Skeletal muscle cell (primary cell): ENCODE measurements at regions not wholly inside any gene's neighbourhood (a gene's known extent, or its start where the extent isn't known, plus 50 kb on each side); places are given as distances from the start of the nearest gene placed in this dataset.

ENCODE experiments used
- DNase-seq: peaks from one replicate; pipeline ENCODE4 v3.0.0-alpha.2; 2010; ENCODE audit warnings: low read depth
- H3K4me3 ChIP-seq: 2 replicates; pipeline ENCODE4 v1.5.1; 2011; ENCODE audit warnings: low read depth, mild to moderate bottlenecking, control low read depth, low read length, moderate library complexity

DNA sequence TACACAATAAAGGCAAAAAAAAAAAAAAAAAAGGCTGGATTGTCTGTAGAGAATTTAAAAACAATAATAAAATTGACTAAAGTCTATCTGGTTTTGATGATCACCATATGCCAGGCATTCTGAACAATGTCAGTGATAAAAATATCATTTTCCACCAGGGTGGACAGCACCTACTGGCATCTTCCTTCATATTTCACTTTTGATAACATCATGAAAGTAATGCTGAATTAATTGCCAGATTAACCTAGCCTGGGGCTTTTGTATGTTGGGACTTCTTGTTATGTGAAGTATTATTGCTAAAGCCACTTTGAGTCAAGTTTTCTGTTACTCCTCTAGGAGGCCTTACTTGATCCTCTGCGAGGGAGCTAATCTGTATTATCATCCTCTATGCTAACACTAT is 73.8 kb upstream of the FAM98A start:
- no peak overlapping the region for H3K4me3 ChIP-seq
- no peak for DNase-seq

DNA sequence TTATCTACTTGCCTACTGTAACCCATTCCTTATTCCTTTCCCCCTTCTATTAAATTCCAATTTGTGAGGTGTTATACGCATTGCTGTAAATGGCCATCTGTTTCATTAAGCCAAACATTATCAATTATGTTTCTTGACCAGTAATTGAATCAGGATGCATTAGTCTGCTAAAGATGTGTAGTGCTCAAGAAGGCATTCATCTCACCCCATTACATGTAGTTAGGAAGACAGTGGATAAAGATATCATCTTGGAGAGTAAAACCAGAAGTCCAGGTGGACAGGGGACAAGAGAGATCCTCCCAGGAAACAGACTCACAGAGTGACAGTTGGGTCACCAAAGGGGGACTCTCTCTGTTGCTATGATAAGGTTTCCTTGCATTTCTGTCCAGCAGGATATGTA is 73.3 kb upstream of the FAM98A start:
- no peak for DNase-seq
- H3K4me3 ChIP-seq = no peak overlapping the region

DNA sequence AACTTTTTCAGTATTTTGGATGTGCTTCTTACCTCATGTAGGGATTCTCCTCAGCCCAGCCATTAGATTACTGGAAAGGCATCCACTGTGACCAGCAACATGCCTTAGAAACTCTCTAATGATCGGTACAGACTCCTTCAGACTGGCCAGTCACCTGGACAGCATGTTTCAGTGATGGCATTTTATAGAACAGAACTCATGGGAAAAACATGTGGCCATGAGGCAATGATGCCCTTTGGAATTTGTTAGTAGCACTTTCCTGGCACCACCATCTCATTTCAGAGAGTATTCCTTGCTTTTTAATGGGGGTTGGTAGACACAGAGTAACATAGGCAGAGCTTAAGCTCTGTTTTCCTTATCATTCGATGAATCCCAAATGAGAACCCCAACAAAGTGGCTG is 72.1 kb upstream of the FAM98A start:
- no peak overlapping the region for H3K4me3 ChIP-seq
- no peak for DNase-seq

DNA sequence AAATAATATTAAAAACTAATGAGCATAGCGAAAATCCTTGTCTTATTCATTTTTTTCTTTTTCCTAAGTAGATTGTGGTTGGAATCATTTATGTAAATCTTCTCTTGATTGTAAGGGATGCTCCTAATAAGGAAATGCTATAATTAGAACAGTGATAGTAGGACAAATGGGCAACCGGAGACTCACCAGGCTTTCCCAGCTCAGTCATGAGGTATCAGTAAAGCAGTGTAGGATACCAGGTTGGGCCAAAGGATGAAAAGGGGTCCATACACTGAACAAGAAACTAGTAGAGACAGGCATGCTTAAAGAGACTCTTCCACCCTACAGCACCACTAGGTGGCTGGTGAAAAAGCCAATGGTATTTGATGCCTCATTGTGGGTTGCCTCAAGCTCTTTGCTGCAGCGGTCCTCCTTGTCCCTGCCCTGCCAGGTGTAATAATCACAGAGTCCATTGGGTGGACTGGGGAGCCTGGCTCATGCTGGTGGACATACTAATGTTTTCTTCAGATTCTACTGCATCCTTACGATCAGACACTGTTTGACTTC is 71.4 kb upstream of the FAM98A start:
- H3K4me3 ChIP-seq = no peak overlapping the region
- no peak for DNase-seq

DNA sequence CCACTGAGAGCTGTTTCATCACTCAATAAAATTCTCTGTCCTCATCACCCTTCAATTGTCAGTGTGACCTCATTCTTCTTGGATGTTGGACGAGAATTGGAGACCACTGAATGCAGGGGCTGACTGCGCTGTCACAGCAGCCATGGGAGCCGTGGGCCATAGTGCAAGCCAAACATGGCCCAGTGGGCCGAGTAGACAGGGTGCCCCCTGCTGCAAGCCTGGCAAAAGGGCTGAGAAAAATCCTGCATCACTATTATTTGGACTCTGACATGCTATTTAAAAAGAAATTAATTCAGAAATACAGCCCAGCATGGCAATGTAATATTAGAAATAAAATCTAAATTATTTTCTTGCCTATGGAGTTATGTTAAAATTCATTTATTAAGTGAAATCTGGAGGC is 67.8 kb upstream of the FAM98A start:
- no peak overlapping the region for H3K4me3 ChIP-seq
- DNase-seq = no peak

DNA sequence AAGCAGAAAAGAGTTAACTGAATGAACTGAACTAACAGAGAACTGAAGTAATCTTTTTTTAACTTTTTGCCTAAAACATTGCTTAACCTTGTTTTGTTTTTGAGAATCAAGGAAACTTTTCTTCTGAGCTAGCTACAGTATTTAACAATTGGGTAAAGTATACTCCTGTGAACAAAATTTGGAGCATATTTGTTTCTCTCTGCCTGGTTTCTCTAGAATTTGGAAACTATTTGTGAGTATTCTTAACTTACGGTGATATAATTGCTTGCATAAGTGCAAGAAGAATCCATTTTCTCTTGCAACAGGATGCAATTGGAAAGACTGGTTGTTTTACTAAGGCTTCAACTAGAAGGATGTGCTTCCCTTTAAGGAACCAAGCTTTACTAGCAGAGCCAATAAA is 65.9 kb upstream of the FAM98A start:
- no peak overlapping the region for H3K4me3 ChIP-seq
- DNase-seq = no peak

DNA sequence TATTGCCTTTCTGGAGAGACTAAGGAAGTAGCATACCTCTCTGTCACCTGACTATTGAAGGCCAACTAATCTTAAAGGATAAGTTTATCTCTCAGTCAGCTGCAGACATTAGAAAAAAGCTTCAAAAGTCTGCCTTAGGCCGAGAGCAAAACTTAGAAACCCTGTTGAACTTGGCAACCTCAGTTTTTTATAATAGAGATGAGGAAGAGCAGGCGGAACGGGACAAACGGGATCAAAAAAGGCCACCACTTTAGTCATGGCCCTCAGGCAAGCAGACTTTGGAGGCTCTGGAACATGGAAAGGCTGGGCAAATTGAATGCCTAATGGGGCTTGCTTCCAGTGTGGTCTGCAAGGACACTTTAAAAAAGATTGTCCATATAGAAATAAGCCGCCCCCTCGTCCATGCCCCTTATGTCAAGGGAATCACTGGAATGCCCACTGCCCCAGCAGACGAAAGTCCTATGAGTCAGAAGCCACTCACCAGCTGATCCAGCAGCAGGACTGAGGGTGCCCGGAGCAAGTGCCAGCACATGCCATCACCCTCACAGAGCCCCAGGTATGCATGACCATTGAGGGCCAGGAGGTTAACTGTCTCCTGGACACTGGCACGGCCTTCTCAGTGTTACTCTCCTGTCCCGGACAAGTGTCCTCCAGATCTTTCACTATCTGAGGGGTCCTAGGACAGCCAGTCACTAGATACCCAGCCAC is 61.5 kb upstream of the FAM98A start:
- no peak for DNase-seq
- H3K4me3 ChIP-seq = no peak overlapping the region

DNA sequence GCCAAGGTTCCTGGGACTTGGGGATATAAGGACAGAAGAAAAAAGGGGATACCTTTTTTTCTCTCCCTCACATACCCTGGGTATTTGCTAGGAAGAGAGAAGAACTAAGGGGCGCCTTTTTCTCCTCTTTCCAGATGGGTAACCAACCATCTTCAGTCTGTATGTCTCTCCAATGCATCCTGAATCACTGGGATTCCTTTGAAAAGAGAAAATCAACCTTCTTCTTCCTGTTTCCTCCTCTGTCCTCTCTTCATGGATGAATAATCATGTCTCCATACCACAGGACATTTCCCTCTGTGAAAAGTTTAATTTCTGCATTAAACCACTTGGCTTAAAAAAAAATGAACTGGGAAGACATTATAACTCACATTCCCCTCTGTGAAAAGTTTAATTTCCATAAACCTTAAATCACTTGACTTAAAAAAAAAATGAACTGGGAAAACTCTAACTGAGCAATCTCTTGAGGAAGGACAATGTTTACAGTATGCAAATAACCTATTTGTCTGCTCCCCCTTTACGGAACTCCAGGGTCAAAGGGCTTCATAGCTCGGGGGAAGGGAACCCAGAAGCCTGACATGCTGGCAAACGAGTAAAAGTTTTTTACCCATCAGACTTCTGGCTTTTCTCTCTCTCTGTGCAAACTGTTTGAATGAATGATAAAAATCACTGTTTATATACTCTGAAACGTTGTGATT is 56.7 kb upstream of the FAM98A start:
- no peak for DNase-seq

DNA sequence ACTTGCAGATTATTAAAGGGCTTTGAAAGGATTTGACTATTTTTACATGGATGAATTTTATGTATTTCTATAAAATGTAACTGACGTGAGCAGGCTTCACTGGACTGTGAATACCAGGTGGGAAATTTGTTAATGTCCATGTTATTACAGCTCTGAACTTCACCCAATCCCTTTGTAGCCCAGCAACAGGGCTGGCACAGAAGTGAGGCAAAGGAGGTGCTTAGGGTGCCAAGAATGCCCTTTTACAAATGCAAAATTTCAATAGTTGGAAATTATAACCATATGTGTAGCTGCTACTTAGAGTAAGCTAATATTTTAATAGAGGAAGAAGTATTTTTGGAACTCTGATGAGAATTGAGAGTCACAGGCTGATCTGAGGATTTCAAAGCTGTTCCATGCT is 53.7 kb upstream of the FAM98A start:
- no peak for DNase-seq

More for the DNA sequence above, 56.7 kb upstream of the FAM98A start:
- no peak overlapping the region for H3K4me3 ChIP-seq

DNA sequence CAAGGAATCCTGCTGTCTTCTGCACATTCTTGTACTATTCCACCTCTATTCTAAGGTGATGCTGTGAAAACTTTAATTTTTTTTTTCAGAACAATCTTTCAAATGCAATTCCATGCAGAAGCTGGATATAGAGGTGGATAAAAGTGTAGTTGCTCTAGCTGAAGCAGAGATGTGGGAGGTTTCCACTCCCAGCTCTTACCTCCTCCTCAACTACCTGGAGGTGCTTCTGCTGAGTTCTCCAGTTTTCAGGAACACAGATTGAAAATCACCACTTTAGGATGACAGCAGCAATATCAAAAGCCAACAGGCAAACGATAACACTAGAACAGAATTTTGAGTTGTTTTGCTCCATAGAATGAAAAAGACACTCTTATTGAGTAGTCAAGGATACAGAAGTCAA is 51.1 kb upstream of the FAM98A start:
- DNase-seq = no peak
- no peak overlapping the region for H3K4me3 ChIP-seq

More for the DNA sequence above, 53.7 kb upstream of the FAM98A start:
- no peak overlapping the region for H3K4me3 ChIP-seq
